Lower leg skin (tissue), 3 donors: ENCODE measurements at regions not wholly inside any gene's neighbourhood (a gene's known extent, or its start where the extent isn't known, plus 50 kb on each side); places are given as distances from the start of the nearest gene placed in this dataset.

Experiments
- POLR2A ChIP-seq, 2 donors: fragments of 450-650 bp; IDR thresholded peaks; one replicate each; pipeline ENCODE4 v1.6.1; 2016 to 2017; ENCODE audit warnings: antibody characterized with exemption in 2 of 2, mild to moderate bottlenecking in 1 of 2, moderate library complexity in 1 of 2
- TF ChIP-seq, protein P1 (sequence below), 3 donors: fragments of 450-650 bp; IDR thresholded peaks; one replicate each; pipeline ENCODE4 v1.5.1; 2016; ENCODE audit warnings: antibody characterized with exemption in 3 of 3, mild to moderate bottlenecking in 3 of 3, moderate library complexity in 2 of 3

GRCh38 chr6:14379568-14379967 is 262.0 kb downstream of the CD83 start:
- no peak for TF ChIP-seq POLR2A (IDR thresholded peaks at IDR 0.05)
- TF ChIP-seq, protein P1, sequence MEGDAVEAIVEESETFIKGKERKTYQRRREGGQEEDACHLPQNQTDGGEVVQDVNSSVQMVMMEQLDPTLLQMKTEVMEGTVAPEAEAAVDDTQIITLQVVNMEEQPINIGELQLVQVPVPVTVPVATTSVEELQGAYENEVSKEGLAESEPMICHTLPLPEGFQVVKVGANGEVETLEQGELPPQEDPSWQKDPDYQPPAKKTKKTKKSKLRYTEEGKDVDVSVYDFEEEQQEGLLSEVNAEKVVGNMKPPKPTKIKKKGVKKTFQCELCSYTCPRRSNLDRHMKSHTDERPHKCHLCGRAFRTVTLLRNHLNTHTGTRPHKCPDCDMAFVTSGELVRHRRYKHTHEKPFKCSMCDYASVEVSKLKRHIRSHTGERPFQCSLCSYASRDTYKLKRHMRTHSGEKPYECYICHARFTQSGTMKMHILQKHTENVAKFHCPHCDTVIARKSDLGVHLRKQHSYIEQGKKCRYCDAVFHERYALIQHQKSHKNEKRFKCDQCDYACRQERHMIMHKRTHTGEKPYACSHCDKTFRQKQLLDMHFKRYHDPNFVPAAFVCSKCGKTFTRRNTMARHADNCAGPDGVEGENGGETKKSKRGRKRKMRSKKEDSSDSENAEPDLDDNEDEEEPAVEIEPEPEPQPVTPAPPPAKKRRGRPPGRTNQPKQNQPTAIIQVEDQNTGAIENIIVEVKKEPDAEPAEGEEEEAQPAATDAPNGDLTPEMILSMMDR (IDR thresholded peaks at IDR 0.05) = no peak
